T-helper 2 cell treated with Interferon-gamma antibody and Interleukin-4, amounts not matched to agents 5 μg/mL and 100 μg/mL, for 36 hours (primary cell): ENCODE measurements at regions not wholly inside any gene's neighbourhood (a gene's known extent, or its start where the extent isn't known, plus 50 kb on each side); places are given as distances from the start of the nearest gene placed in this dataset.

Source experiments
- DNase-seq: peaks from one replicate; pipeline ENCODE4 v3.0.0; 2021; ENCODE audit warnings: low spot score
- H3K27ac Mint-ChIP-seq: one replicate; pipeline ENCODE4 v1.8.0; 2021; ENCODE audit warnings: mild to moderate bottlenecking, mixed read lengths
- H3K27me3 Mint-ChIP-seq: one replicate; pipeline ENCODE4 v1.8.0; 2021; ENCODE audit warnings: low read depth, mixed read lengths
- H3K36me3 Mint-ChIP-seq: one replicate; pipeline ENCODE4 v1.8.0; 2021; ENCODE audit warnings: low read depth, mixed read lengths
- H3K4me1 Mint-ChIP-seq: one replicate; pipeline ENCODE4 v1.8.0; 2021; ENCODE audit warnings: low read depth, mixed read lengths
- H3K4me3 Mint-ChIP-seq: one replicate; pipeline ENCODE4 v1.8.0; 2022; ENCODE audit warnings: mild to moderate bottlenecking, moderate library complexity, mixed read lengths
- H3K9me3 Mint-ChIP-seq: one replicate; pipeline ENCODE4 v1.8.0; 2021; ENCODE audit warnings: mixed read lengths

DNA sequence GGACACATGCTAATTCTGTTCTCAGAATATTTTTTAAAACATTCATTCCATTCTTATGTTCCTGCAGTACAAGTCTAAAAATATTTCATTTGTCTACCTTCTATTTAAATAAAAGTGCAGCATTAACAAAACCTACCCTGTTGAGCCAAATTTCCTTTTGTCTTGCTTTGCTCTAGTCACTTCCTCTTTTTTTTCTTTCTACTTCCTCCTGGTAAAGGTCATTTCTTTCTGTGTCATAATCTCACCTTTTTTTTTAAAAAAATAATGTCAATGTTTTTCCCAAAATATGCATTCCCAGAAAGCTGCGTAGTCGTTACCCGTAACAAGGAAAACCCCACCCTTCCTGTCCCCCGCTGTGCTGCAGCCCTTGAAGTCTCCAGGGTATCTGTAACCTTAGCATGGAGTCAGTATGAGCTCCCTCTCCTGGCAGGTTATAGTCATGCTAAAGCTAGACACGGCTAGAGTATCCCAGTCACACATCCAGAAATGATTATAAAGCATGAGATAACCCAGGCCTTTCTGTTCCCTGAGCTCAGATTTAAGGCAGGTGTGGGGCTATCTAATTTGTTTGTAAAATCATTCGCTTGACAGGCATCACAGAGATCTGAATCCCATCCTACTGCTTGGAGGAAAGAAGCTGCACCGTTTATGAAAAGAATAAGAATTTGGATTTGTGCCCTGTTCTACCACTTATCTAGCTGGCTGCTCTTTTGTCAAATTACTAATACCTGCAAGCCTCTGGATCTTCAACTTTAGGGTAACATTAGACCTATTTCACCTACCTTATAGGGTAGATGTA is 51.1 kb upstream of the EED start:
- Mint-ChIP-seq H3K9me3 (no peaks in the 10 kb centered on the region), H3K27me3 (no peaks in the 10 kb centered on the region), H3K27ac (peak overlapping the region; percentile 41), H3K36me3 (peaks cover 3% of the 10 kb centered on the region), H3K4me1 (peaks cover 23% of the 10 kb centered on the region), H3K4me3 (peak overlapping the region; percentile 82)
- peak; percentile 69 for DNase-seq

DNA sequence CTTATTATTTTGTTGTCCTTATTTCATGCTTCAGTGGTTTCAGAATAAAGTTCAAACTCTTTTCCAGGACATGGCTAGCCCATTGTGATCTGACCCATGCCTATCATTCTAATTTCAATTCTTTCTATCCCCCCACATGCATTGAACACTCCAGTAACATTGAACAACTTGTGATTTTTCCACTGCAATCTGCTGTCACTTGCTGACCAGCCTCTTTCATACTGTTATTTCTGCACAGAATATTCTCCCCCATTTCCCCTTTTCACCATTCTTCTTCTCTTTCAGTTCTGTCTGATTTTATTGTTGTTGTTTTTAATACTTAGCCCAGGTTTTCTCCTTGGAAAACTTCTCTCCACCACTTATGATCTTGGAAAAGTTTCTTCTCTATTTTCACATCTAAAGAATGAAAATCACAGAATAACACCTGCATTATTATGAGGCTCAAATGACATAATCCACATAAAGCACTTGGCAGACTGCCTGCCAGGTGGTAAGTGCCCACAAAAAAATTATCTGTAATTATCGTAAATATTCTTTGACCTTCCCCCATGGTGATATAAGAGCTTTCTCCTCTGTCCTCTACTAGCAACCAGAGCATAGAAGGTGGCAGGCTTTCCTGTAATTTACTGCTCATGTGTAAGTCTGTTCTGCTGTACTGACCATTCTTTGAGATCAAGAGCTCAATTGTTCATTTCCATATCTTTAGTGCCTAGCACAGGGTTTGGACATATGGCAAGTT is 51.9 kb upstream of the EED start:
- peak overlapping the region; percentile 7 for H3K27ac Mint-ChIP-seq
- no peaks in the 10 kb centered on the region for H3K27me3 Mint-ChIP-seq
- H3K36me3 Mint-ChIP-seq: peaks cover 3% of the 10 kb centered on the region
- H3K4me1 Mint-ChIP-seq: peaks cover 23% of the 10 kb centered on the region
- DNase-seq: no peak
- H3K9me3 Mint-ChIP-seq: no peaks in the 10 kb centered on the region
- H3K4me3 Mint-ChIP-seq: peak overlapping the region; percentile 82

DNA sequence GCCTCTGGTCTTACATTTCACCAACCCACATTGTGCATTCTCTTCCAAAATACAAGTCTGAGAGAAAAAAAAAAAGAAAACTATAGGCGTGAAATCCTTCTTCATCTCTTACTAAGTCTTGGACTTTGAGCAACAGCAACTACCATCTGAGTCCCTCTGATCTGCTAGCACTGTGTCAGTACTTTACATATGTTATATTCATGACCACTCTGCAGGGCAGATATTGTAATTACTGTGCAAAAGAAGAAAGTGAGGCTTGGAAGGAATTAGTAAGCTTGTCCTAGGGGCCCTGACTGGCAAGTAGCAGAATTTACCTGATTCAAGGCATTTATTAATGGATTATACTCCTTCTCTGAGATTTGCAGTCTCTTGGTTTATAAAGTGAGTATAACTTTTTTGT is 52.7 kb upstream of the EED start:
- Mint-ChIP-seq H3K9me3 (no peaks in the 10 kb centered on the region), H3K36me3 (peaks cover 3% of the 10 kb centered on the region), H3K27ac (no peak overlapping the region), H3K4me1 (peaks cover 21% of the 10 kb centered on the region), H3K27me3 (no peaks in the 10 kb centered on the region), H3K4me3 (no peak overlapping the region)
- DNase-seq: no peak

DNA sequence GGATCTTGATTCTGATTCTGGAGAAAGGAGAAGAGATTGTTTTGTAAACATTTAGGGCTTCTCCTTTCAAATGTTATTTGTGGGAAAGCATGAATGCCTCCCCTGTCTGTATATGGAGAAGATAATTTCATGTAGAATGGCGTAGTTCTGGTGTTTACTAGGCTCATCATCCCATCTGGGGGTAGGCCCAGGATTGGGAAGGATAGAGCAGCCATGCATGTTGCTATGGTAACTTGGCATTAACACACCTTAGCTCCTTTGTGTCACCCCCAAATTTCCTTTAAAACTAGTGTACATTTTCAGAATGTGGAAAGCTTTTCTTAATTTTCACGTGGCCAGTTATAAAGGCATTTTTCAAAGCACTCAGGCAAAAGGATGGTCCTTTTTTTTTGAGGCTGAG is 57.5 kb upstream of the EED start:
- Mint-ChIP-seq H3K36me3 (no peaks in the 10 kb centered on the region), H3K27me3 (no peaks in the 10 kb centered on the region), H3K4me1 (peaks cover 12% of the 10 kb centered on the region), H3K4me3 (no peak overlapping the region), H3K9me3 (no peaks in the 10 kb centered on the region), H3K27ac (no peak overlapping the region)
- no peak for DNase-seq

DNA sequence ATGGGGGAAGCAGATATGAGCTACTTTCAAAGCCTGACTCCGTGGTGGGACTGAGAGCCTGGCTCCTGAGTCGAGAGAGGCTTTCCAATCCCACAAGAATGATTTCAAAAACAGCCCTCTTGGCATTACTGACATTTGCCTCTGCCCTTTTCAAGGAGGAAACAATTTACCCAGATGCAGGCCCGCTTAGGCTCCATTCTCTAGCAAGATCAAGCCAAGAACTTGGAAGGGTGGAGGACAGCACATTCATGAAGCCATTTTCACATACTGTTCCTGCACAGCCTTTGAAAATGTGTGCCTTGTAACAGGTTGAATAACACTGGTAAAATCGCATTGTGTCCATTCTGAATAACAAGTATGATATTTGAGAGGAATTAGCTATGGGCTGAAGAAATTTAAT is 58.2 kb upstream of the EED start:
- Mint-ChIP-seq H3K4me1 (peaks cover 12% of the 10 kb centered on the region), H3K9me3 (no peaks in the 10 kb centered on the region), H3K4me3 (no peak overlapping the region), H3K27ac (no peak overlapping the region), H3K27me3 (no peaks in the 10 kb centered on the region), H3K36me3 (no peaks in the 10 kb centered on the region)
- no peak for DNase-seq

DNA sequence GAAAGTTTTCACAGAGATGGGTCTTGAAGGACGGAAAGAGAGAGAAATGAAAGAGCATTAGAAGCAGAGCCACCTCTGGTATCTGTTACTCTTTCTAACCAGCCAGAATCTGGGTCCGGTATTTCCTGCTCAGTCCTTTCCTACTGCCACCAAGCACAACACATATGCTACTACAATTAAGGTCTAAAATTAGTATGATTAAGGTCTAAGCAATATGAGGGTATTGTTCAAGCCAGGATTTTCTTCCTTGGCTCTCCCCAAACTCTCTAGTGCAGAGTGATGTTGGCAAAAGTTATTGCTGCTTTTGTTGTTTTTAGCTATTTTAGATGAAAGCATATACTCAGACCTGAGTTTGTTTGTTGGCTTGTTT is 59.2 kb upstream of the EED start:
- Mint-ChIP-seq H3K27me3 (no peaks in the 10 kb centered on the region), H3K4me1 (peaks cover 12% of the 10 kb centered on the region), H3K27ac (no peak overlapping the region), H3K4me3 (no peak overlapping the region), H3K36me3 (no peaks in the 10 kb centered on the region), H3K9me3 (no peaks in the 10 kb centered on the region)
- DNase-seq: no peak

DNA sequence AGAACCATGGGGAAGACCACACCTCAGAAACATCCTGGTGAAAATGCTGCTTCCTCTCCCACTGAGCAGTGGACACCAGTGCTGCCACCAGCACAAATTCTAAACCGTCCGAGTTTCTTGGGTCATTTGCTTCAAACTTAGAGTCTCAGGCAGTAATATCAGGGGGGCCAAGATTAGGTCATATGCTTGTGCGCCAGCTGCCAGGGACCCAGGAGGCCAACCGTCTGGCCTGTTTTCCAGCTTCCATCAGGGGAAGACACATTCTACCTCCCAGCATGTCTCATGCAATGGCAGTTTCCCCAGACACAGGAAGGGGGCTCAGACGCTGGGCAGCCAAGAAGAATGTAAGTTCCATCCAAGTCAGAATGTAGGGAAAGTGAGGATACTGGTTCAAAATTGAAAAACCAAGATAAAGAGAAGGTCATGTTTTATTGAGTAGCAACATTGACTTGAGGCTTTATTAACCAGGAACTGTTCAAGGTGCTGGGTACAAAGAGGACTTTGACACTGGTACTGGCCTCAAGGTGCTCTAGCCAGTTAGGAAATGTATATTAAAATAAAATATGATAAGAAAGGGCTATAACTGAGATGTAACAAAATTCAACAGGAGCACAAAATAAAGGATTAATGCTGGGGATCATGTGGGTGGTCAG is 59.7 kb upstream of the EED start:
- Mint-ChIP-seq H3K4me3 (no peak overlapping the region), H3K27ac (no peak overlapping the region), H3K9me3 (no peaks in the 10 kb centered on the region), H3K27me3 (no peaks in the 10 kb centered on the region), H3K36me3 (no peaks in the 10 kb centered on the region), H3K4me1 (peaks cover 12% of the 10 kb centered on the region)
- no peak for DNase-seq

DNA sequence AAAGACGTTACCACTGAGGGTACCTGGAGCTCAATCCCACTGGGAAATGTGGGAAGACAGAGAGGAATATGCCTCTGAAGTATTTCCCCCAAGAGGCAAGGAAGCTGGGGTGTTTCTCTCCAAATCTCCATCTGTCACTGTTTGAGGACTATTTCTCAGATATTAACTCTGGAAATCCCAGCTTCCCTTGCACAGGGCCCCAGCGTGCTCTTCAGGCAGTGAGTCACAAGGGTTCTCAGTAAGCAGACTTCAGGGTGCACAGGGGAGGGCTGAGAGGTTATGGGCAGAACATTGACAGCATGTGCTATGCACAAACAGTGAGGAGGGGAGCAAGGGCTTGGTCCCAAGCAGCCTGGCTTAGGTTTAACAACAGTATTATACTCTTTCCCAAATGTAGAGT is 60.9 kb upstream of the EED start:
- H3K27me3 Mint-ChIP-seq: no peaks in the 10 kb centered on the region

DNA sequence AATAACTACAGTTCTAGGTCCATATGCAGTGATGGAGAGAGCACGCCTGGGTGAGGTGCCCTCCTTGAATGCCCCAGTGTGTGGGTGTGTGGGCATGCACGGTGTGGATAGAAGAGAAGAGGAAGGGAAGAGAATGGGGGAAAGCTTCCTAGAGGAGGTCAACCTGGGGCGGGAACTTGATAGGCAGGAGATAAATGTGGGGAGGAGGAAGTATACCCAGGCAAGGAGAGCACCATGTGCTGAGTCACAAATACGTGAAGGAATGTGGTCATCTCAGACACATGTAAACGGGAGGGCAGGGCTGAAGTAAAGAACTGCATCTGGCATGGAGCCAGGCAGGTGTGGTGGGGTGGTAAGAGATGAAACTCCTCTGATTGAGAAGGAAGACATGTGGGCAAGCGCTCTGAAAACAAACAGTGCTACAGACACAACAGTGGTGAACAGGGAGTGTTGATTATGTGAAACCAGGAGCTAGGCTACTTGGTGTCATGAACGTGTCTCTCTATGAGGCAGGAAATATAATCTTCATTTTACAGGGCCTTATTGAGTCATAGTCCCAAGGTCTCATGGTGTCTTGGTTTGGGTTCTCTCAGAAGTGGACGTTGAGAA is 61.5 kb upstream of the EED start:
- no peak overlapping the region for H3K4me3 Mint-ChIP-seq
- DNase-seq: peak; percentile 78
- peaks cover 5% of the 10 kb centered on the region for H3K9me3 Mint-ChIP-seq
- peaks cover 3% of the 10 kb centered on the region for H3K36me3 Mint-ChIP-seq
- H3K27me3 Mint-ChIP-seq: no peaks in the 10 kb centered on the region
- peaks cover 17% of the 10 kb centered on the region for H3K4me1 Mint-ChIP-seq
- H3K27ac Mint-ChIP-seq: no peak overlapping the region

More for the DNA sequence above, 60.9 kb upstream of the EED start:
- peaks cover 15% of the 10 kb centered on the region for H3K4me1 Mint-ChIP-seq
- peaks cover 3% of the 10 kb centered on the region for H3K36me3 Mint-ChIP-seq
- no peak overlapping the region for H3K27ac Mint-ChIP-seq
- H3K9me3 Mint-ChIP-seq: peaks cover 5% of the 10 kb centered on the region
- DNase-seq: peak; percentile 50
- peak overlapping the region; percentile 24 for H3K4me3 Mint-ChIP-seq

DNA sequence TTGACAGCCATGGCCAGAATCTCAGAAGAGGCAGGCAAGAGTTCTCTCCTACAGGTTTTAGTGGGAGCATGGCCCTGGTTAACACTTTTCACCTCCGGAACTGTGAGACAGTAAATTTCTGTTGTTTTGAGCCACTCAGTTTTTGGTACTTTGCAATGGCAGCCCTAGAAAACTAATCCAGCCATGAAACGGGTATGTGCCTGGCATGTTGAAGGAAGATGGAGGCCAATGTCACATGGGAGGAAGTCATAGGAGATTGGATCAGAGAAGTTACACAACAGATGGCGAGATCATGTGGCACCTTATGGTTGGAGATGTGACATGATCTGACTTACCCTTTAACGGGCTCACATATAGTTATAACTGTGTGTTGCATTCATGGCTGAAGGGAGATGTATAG is 63.2 kb upstream of the EED start:
- Mint-ChIP-seq H3K4me1 (peaks cover 26% of the 10 kb centered on the region), H3K36me3 (peaks cover 3% of the 10 kb centered on the region), H3K9me3 (peaks cover 10% of the 10 kb centered on the region), H3K27ac (no peak overlapping the region), H3K27me3 (no peaks in the 10 kb centered on the region), H3K4me3 (no peak overlapping the region)
- no peak for DNase-seq

DNA sequence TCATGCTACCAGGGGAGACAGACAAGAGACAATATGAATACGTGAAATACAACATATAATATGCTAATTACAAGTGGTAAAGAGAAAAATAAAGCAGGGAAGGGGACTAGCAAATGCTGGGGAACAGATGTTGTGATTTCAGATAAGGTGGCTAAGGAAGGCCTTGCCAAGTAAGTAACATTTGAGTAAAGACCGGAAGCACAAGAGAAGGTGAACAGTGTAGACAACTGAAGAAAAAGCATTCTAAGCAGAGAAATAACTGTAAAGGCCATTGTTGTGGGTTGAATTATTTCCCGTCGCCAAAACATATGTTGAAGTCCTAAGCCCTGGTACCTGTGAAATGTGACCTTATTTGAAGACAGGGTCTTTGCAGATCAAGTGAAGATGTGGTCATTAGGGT is 63.7 kb upstream of the EED start:
- peaks cover 3% of the 10 kb centered on the region for H3K36me3 Mint-ChIP-seq
- H3K9me3 Mint-ChIP-seq: peaks cover 10% of the 10 kb centered on the region
- no peaks in the 10 kb centered on the region for H3K27me3 Mint-ChIP-seq
- no peak overlapping the region for H3K4me3 Mint-ChIP-seq
- no peak for DNase-seq
- H3K27ac Mint-ChIP-seq: no peak overlapping the region
- H3K4me1 Mint-ChIP-seq: peaks cover 32% of the 10 kb centered on the region

DNA sequence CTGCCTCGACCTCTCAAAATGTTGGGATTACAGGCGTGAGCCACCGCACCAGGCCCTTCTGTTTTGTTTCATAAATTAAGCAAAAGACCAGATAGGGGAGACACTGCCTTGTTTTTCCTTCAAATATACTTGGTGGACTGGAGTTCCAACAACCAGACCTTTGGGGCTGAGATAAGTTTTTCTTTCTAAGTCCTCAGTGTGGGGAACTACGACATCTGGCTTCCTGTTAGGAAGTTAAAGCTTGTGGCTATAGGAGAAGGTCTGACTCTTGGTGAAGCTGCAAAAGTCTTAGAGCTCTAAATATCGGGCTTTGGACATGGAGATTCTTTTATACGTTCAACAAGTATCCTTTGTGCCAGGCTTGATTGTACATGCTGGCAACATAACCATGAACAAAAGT is 64.1 kb upstream of the EED start:
- Mint-ChIP-seq H3K36me3 (peaks cover 3% of the 10 kb centered on the region), H3K27ac (no peak overlapping the region), H3K27me3 (no peaks in the 10 kb centered on the region)

DNA sequence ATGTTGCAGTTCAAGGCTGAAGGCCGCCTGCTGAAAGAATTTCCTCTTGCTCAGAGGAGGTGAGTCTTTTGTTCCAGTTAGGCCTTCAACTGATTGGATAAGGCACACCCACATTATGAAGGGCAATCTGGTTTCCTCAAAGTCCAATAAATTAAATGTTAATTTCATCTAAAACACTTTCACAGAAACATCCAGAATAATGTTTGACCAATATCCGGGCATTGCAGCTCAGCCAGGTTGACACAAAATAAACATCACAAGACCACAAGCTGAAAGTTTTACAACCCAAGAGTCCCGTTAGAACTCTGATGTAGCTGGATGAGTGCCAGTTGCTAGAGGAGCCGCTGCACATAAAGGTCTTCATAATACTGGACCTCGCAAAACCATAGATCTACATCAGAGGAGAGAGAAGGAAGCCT is 64.9 kb upstream of the EED start:
- Mint-ChIP-seq H3K27ac (no peak overlapping the region), H3K9me3 (peaks cover 10% of the 10 kb centered on the region), H3K4me1 (peaks cover 34% of the 10 kb centered on the region), H3K36me3 (peaks cover 3% of the 10 kb centered on the region), H3K4me3 (no peak overlapping the region), H3K27me3 (no peaks in the 10 kb centered on the region)
- DNase-seq: no peak

More for the DNA sequence above, 64.1 kb upstream of the EED start:
- peaks cover 34% of the 10 kb centered on the region for H3K4me1 Mint-ChIP-seq
- H3K4me3 Mint-ChIP-seq: no peak overlapping the region
- DNase-seq: no peak
- H3K9me3 Mint-ChIP-seq: peaks cover 10% of the 10 kb centered on the region

DNA sequence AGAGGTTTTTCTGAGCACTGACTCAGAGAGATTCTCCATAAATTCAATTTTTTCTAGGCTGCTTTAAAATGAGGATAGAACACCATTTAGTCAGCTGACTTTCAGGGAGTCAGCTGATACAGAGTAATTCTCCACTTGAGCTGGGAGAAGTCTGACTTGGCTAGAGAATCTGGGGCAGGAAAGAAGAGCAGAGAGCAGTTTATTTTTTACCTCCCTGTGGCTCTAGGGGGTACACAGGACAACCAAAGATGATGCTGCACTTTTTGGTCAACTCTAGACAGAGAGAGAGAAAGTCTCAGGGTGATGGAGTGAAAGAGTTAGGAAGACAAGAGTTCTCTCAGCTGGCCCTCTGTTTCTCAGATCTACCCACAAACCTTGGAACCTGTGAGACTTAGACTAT is 67.3 kb upstream of the EED start:
- H3K4me1 Mint-ChIP-seq: peaks cover 25% of the 10 kb centered on the region
- peak overlapping the region; percentile 83 for H3K27ac Mint-ChIP-seq
- peak overlapping the region; percentile 48 for H3K4me3 Mint-ChIP-seq
- H3K36me3 Mint-ChIP-seq: peaks cover 3% of the 10 kb centered on the region
- DNase-seq: no peak
- peaks cover 10% of the 10 kb centered on the region for H3K9me3 Mint-ChIP-seq
- no peaks in the 10 kb centered on the region for H3K27me3 Mint-ChIP-seq
